Neural cell (in vitro differentiated cells): ENCODE measurements at regions not wholly inside any gene's neighbourhood (a gene's known extent, or its start where the extent isn't known, plus 50 kb on each side); places are given as distances from the start of the nearest gene placed in this dataset.
"Not testable (repeated sequence)": the region's sequence is repeated elsewhere in the genome, so short reads cannot be mapped to it uniquely, and the experiment has no call there.

Source experiments
- H2AFZ ChIP-seq: fragments of 200-600, 300-800 bp; sonication (generic), shearing (Covaris generic); 2 replicates; pipeline ENCODE4 v1.6.0; 2014; ENCODE audit warnings: low read depth, mild to moderate bottlenecking, antibody characterized with exemption, low read length, moderate library complexity
- H3F3A ChIP-seq: fragments of 200-600 bp; shearing (Covaris generic); 2 replicates; pipeline ENCODE4 v1.6.1; 2016; ENCODE audit warnings: mild to moderate bottlenecking, moderate library complexity, mixed read lengths, antibody characterized with exemption, low read length; ENCODE audit not compliant: insufficient read depth, poor library complexity, severe bottlenecking
- H3K27ac ChIP-seq: fragments of 200-600, 300-800 bp; sonication (generic), shearing (Covaris generic); 2 replicates; pipeline ENCODE4 v1.5.1; 2014; ENCODE audit warnings: mild to moderate bottlenecking, low read length, moderate library complexity
- H3K27me3 ChIP-seq: fragments of 300-800, 200-600 bp; sonication (generic), shearing (Covaris generic); 2 replicates; pipeline ENCODE4 v1.6.0; 2014; ENCODE audit warnings: mild to moderate bottlenecking, low read depth, low read length, moderate library complexity; ENCODE audit not compliant: insufficient read depth
- H3K36me3 ChIP-seq: fragments of 300-800, 200-600 bp; sonication (generic), shearing (Covaris generic); 2 replicates; pipeline ENCODE4 v1.5.1; 2014; ENCODE audit warnings: mild to moderate bottlenecking, antibody characterized with exemption, low read length, moderate library complexity; ENCODE audit not compliant: insufficient read depth
- H3K4me2 ChIP-seq: fragments of 300-800, 200-600 bp; sonication (generic), shearing (Covaris generic); 2 replicates; pipeline ENCODE4 v1.6.0; 2014; ENCODE audit warnings: mild to moderate bottlenecking, low read length
- H3K4me3 ChIP-seq: fragments of 300-800, 200-600 bp; sonication (generic), shearing (Covaris generic); 2 replicates; pipeline ENCODE4 v1.5.1; 2014; ENCODE audit warnings: mild to moderate bottlenecking, low read length, moderate library complexity
- H3K79me2 ChIP-seq: fragments of 200-600 bp; shearing (Covaris generic); replicated peaks from 2 replicates; pipeline ENCODE4 v1.6.0; 2014; ENCODE audit warnings: mild to moderate bottlenecking, low read length, moderate library complexity; ENCODE audit not compliant: insufficient read depth
- H3K9ac ChIP-seq: fragments of 300-800, 200-600 bp; sonication (generic), shearing (Covaris generic); 2 replicates; pipeline ENCODE4 v1.6.1; 2016; ENCODE audit warnings: mild to moderate bottlenecking, low read length, mixed read lengths
- H3K9me2 ChIP-seq: fragments of 200-600 bp; shearing (Covaris generic); 2 replicates; pipeline ENCODE4 v1.6.1; 2016; ENCODE audit warnings: mild to moderate bottlenecking, low read length, mixed read lengths; ENCODE audit not compliant: insufficient read depth
- H3K9me3 ChIP-seq: fragments of 200-600, 300-800 bp; sonication (generic), shearing (Covaris generic); 2 replicates; pipeline ENCODE4 v1.6.1; 2016; ENCODE audit warnings: mild to moderate bottlenecking, mixed run types, low read length, moderate library complexity, mixed read lengths
- H4K20me1 ChIP-seq: fragments of 200-600 bp; shearing (Covaris generic); 2 replicates; pipeline ENCODE4 v1.6.1; 2016; ENCODE audit warnings: mild to moderate bottlenecking, mixed run types; ENCODE audit not compliant: insufficient read depth
- CTCF ChIP-seq: fragments of 450-650 bp; IDR thresholded peaks from 2 replicates; pipeline ENCODE4 v1.5.1; 2014; ENCODE audit warnings: antibody characterized with exemption, mild to moderate bottlenecking, moderate library complexity; ENCODE audit not compliant: poor library complexity, severe bottlenecking
- EP300 ChIP-seq: fragments of 450-650 bp; conservative IDR thresholded peaks from 2 replicates; pipeline ENCODE4 v1.6.1; 2014; ENCODE audit warnings: antibody characterized with exemption, mild to moderate bottlenecking, moderate library complexity; ENCODE audit not compliant: poor library complexity, severe bottlenecking
- EZH2 ChIP-seq: fragments of 200-600, 300-800 bp; shearing (Covaris generic), sonication (generic); IDR thresholded peaks from 2 replicates; pipeline ENCODE4 v1.6.1; 2014; ENCODE audit warnings: antibody characterized with exemption, low read length, borderline replicate concordance, mild to moderate bottlenecking; ENCODE audit not compliant: insufficient read depth, poor library complexity, severe bottlenecking
- MXI1 ChIP-seq: fragments of 450-650 bp; conservative IDR thresholded peaks from 2 replicates; pipeline ENCODE4 v1.6.1; 2014; ENCODE audit warnings: antibody characterized with exemption, mild to moderate bottlenecking; ENCODE audit not compliant: poor library complexity, severe bottlenecking
- POLR2AphosphoS5 ChIP-seq: IDR thresholded peaks from 2 replicates; pipeline ENCODE4 v1.6.1; 2012
- RAD21 ChIP-seq: fragments of 450-650 bp; conservative IDR thresholded peaks from 2 replicates; pipeline ENCODE4 v1.6.1; 2014; ENCODE audit warnings: antibody characterized with exemption, mild to moderate bottlenecking, moderate library complexity
- SMC3 ChIP-seq: fragments of 450-650 bp; conservative IDR thresholded peaks from 2 replicates; pipeline ENCODE4 v1.6.1; 2014; ENCODE audit warnings: antibody characterized with exemption, mild to moderate bottlenecking, moderate library complexity; ENCODE audit not compliant: poor library complexity
- TAF1 ChIP-seq: IDR thresholded peaks from 2 replicates; pipeline ENCODE4 v1.6.1; 2012; ENCODE audit warnings: low read depth
- TF ChIP-seq, protein P1 (sequence below): IDR thresholded peaks from 2 replicates; pipeline ENCODE4 v1.6.1; 2012; ENCODE audit warnings: borderline replicate concordance

GRCh38 chr10:64350665-64351064 lies 829.5 kb downstream of the REEP3 start:
- TF ChIP-seq TAF1 (no peak), EP300 (no peak), MXI1 (no peak), EZH2 (no peak), CTCF (no peak), POLR2AphosphoS5 (no peak), RAD21 (no peak), SMC3 (no peak)
- TF ChIP-seq, protein P1, sequence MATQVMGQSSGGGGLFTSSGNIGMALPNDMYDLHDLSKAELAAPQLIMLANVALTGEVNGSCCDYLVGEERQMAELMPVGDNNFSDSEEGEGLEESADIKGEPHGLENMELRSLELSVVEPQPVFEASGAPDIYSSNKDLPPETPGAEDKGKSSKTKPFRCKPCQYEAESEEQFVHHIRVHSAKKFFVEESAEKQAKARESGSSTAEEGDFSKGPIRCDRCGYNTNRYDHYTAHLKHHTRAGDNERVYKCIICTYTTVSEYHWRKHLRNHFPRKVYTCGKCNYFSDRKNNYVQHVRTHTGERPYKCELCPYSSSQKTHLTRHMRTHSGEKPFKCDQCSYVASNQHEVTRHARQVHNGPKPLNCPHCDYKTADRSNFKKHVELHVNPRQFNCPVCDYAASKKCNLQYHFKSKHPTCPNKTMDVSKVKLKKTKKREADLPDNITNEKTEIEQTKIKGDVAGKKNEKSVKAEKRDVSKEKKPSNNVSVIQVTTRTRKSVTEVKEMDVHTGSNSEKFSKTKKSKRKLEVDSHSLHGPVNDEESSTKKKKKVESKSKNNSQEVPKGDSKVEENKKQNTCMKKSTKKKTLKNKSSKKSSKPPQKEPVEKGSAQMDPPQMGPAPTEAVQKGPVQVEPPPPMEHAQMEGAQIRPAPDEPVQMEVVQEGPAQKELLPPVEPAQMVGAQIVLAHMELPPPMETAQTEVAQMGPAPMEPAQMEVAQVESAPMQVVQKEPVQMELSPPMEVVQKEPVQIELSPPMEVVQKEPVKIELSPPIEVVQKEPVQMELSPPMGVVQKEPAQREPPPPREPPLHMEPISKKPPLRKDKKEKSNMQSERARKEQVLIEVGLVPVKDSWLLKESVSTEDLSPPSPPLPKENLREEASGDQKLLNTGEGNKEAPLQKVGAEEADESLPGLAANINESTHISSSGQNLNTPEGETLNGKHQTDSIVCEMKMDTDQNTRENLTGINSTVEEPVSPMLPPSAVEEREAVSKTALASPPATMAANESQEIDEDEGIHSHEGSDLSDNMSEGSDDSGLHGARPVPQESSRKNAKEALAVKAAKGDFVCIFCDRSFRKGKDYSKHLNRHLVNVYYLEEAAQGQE, result no peak
- Histone ChIP-seq H3K36me3 (no peaks in the 10 kb centered on the region), H3K4me3 (no peak overlapping the region), H4K20me1 (no peaks in the 10 kb centered on the region), H3K9me3 (no peaks in the 10 kb centered on the region), H3K4me2 (no peak overlapping the region), H3F3A (no peaks in the 10 kb centered on the region), H3K27ac (no peak overlapping the region), H3K79me2 (no peaks in the 10 kb centered on the region), H3K27me3 (no peaks in the 10 kb centered on the region), H2AFZ (no peak overlapping the region), H3K9ac (no peak overlapping the region), H3K9me2 (no peaks in the 10 kb centered on the region)

GRCh38 chr10:64358907-64359306 lies 837.7 kb downstream of the REEP3 start:
- H3K4me3 ChIP-seq, result no peak overlapping the region
- no peak overlapping the region for H2AFZ ChIP-seq
- no peaks in the 10 kb centered on the region for H3K27me3 ChIP-seq
- no peak overlapping the region for H3K9ac ChIP-seq
- no peaks in the 10 kb centered on the region for H4K20me1 ChIP-seq
- H3K4me2 ChIP-seq, result no peak overlapping the region
- H3K9me2 ChIP-seq, result no peaks in the 10 kb centered on the region
- no peaks in the 10 kb centered on the region for H3K79me2 ChIP-seq
- TF ChIP-seq, protein P1, result no peak
- TF ChIP-seq POLR2AphosphoS5, result no peak
- no peak for TF ChIP-seq TAF1
- TF ChIP-seq EZH2, result no peak
- TF ChIP-seq CTCF, result no peak
- no peak for TF ChIP-seq RAD21
- no peak for TF ChIP-seq EP300
- no peak for TF ChIP-seq SMC3
- TF ChIP-seq MXI1, result no peak
- no peak overlapping the region for H3K27ac ChIP-seq
- H3K36me3 ChIP-seq, result no peaks in the 10 kb centered on the region
- no peaks in the 10 kb centered on the region for H3F3A ChIP-seq
- no peaks in the 10 kb centered on the region for H3K9me3 ChIP-seq

- not testable (repeated sequence) for H3K9me2 ChIP-seq, H3K4me3 ChIP-seq, H3K9ac ChIP-seq, H3K4me2 ChIP-seq, H3F3A ChIP-seq, H3K27me3 ChIP-seq, H2AFZ ChIP-seq, H4K20me1 ChIP-seq, H3K36me3 ChIP-seq, H3K27ac ChIP-seq, H3K9me3 ChIP-seq, H3K79me2 ChIP-seq
Observed at GRCh38 chr10:64360240-64360639, 839.0 kb downstream of the REEP3 start.
